Effector memory CD4-positive, alpha-beta T cell (primary cell): ENCODE measurements at regions not wholly inside any gene's neighbourhood (a gene's known extent, or its start where the extent isn't known, plus 50 kb on each side); places are given as distances from the start of the nearest gene placed in this dataset.

Source experiments
- DNase-seq, 3 donors: peaks; one replicate each; pipeline ENCODE4 v3.0.0-alpha.2; 2020
- H3K27ac ChIP-seq: 2 replicates; pipeline ENCODE4 v1.7.0; 2013; ENCODE audit warnings: mild to moderate bottlenecking, low read length, moderate library complexity; ENCODE audit not compliant: insufficient read depth, poor library complexity, severe bottlenecking
- H3K27me3 ChIP-seq: replicated peaks from 2 replicates; pipeline ENCODE4 v1.7.0; 2013; ENCODE audit warnings: mild to moderate bottlenecking, low read length; ENCODE audit not compliant: insufficient read depth, control insufficient read depth, poor library complexity, severe bottlenecking
- H3K36me3 ChIP-seq: 2 replicates; pipeline ENCODE4 v1.7.0; 2013; ENCODE audit warnings: mild to moderate bottlenecking, low read length, moderate library complexity; ENCODE audit not compliant: control insufficient read depth, insufficient read depth
- H3K4me1 ChIP-seq: 2 replicates; pipeline ENCODE4 v1.7.0; 2013; ENCODE audit warnings: low read length, mild to moderate bottlenecking; ENCODE audit not compliant: control insufficient read depth, insufficient read depth, poor library complexity, severe bottlenecking
- H3K4me3 ChIP-seq: 2 replicates; pipeline ENCODE4 v1.7.0; 2013; ENCODE audit warnings: low read length, low read depth, mild to moderate bottlenecking; ENCODE audit not compliant: insufficient read depth, poor library complexity, severe bottlenecking
- H3K9me3 ChIP-seq: 2 replicates; pipeline ENCODE4 v1.7.0; 2013; ENCODE audit warnings: mild to moderate bottlenecking, low read length, moderate library complexity; ENCODE audit not compliant: control insufficient read depth

DNA sequence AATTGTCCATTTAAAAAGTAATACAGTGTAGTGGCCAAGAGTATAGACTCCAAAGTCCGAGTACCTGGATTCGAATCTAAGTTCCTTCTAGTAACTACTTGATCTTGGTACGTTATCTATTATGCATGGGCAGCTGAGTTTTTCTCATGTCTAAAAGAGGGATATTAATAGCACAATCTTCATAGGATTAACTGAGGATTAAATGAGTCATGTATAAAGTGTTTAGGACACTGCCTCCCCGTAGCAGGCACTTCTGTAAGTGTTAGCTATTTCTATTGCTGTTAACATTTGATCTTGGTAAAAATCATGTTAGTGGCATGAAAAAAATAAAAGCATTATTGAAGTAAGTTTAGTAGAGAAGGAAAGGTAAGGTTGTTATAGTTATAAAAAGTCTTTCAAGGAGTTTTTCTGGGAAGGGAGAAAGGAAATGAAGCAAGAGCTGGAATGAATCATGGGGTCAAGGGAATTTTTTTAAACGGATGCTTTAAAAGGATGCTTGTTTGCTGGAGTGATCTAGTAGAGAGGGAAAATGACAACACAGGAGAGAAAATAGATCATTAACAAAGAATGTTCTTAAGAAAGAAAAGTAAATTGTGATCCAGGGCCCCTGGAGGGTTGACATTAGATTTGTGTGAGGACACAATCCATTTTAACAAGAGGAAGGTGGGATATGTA is 502.2 kb upstream of the USP15 start:
- H3K27ac ChIP-seq, result no peak overlapping the region
- H3K4me1 ChIP-seq, result no peaks in the 10 kb centered on the region
- no peaks in the 10 kb centered on the region for H3K9me3 ChIP-seq
- no peak for DNase-seq
- H3K27me3 ChIP-seq, result no peaks in the 10 kb centered on the region
- H3K4me3 ChIP-seq, result no peak overlapping the region
- H3K36me3 ChIP-seq, result no peaks in the 10 kb centered on the region

DNA sequence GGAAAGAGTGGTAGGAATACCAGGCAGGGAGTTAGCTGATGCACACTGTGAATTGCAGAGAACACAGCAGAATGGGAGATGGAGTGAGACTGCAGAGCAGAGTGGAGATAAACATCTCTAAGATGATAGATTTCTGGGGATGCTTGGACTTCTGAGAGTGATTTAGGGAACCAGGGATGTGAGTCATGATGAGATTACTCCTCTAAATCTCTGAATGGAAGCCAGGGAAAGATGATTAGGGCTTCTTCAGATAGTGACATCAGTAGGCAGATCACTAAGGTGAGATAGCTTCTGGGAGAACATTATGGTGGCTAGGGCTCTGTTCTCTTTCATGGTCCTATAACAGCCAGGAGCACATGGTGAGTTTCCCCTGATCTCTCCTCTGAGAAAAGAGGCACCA is 501.5 kb upstream of the USP15 start:
- H3K27me3 ChIP-seq, result no peaks in the 10 kb centered on the region
- no peak overlapping the region for H3K27ac ChIP-seq
- H3K4me3 ChIP-seq, result no peak overlapping the region
- no peak for DNase-seq
- H3K9me3 ChIP-seq, result no peaks in the 10 kb centered on the region
- H3K36me3 ChIP-seq, result no peaks in the 10 kb centered on the region
- H3K4me1 ChIP-seq, result no peaks in the 10 kb centered on the region

DNA sequence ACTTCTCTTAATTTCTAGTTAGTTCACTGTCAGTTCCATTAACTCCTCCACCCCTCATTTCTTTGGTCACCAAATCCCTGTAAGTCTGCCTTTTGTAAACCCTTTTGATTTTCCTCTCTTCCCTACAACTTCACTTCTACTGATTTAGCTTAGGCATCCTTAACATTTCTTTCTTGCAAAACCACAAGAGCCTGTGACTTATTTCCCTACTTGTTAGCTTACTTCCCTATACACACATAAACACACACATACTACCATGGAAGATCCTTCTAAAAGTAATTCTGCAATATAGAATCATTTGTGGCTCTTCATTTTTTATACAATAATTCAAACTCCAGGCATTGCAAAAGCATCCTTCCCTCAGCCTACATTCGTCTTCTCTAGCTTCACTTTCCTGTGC is 494.3 kb upstream of the USP15 start:
- H3K9me3 ChIP-seq, result no peaks in the 10 kb centered on the region
- H3K27me3 ChIP-seq, result no peaks in the 10 kb centered on the region
- no peak overlapping the region for H3K27ac ChIP-seq
- no peak overlapping the region for H3K4me3 ChIP-seq
- H3K4me1 ChIP-seq, result no peaks in the 10 kb centered on the region
- no peaks in the 10 kb centered on the region for H3K36me3 ChIP-seq
- no peak for DNase-seq

DNA sequence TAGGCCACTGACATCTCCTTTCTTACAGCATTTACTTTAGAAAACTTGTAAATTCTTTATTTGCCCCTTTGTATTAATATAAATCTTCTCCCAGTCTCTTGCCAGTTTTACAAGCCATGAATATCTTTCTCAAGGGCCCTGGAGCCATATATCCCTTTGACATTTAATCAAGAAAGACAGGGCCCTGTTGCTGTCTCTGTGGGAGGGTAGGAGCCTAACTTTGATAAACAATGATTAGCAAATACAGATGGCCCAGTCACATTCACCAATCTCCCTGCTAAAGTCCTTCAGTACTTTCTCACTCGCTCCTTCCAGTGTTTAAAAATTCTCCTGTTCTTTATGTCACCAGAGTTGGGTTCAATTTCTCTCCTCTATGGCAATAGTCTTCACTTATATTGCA is 479.8 kb upstream of the USP15 start:
- no peak for DNase-seq
- Histone ChIP-seq H3K9me3 (no peaks in the 10 kb centered on the region), H3K4me3 (no peak overlapping the region)

DNA sequence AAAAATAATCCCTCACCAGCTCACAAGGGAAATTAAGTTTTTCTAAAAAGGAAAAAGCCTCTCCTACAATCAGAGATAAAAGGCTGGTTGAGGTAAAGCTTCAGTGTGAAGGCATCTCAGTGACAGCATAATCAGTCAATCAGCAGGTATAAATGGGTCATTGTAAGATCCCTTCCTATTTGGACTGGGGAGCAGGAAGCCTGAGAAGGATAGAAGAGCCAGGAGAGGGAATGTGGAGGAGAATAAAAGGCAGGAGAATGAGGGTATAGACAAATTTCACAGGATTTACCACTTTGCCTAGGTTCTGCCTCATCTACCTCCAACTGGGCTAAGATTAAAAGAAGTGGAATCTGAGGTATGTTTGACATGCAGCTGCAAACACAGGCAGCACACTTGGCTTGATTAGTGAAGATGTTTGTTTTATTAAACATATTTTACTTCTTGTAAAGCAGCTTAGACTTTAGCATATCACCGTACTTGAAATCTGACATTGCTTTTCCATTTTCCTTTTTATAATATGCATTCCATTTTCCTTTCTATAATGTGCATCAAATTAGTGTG is 479.1 kb upstream of the USP15 start:
- DNase-seq, result no peak
- H3K27me3 ChIP-seq, result no peaks in the 10 kb centered on the region
- H3K9me3 ChIP-seq, result no peaks in the 10 kb centered on the region

More for the DNA sequence above, 479.8 kb upstream of the USP15 start:
- Histone ChIP-seq H3K36me3 (no peaks in the 10 kb centered on the region), H3K4me1 (no peaks in the 10 kb centered on the region), H3K27me3 (no peaks in the 10 kb centered on the region), H3K27ac (no peak overlapping the region)

DNA sequence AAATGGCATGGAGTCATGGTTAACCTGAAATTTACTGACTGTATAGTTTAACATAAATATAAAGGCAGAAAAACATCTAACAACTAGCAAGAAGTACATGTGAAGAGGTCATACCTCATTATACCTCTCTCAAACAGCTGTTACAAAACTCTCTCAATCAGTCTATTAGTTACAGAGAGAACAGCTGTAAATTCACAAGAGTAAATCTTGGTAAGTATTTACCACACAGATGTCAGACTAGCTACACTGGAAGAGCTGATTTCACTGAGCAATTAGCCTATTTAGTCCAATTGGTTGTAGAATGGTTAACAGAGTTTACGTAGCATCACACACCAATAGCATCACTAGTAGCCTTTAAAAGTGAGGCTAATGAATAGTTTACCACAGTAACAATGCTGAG is 463.4 kb upstream of the USP15 start:
- no peaks in the 10 kb centered on the region for H3K36me3 ChIP-seq

More for the DNA sequence above, 479.1 kb upstream of the USP15 start:
- H3K36me3 ChIP-seq, result no peaks in the 10 kb centered on the region
- no peak overlapping the region for H3K27ac ChIP-seq
- no peaks in the 10 kb centered on the region for H3K4me1 ChIP-seq
- H3K4me3 ChIP-seq, result no peak overlapping the region

DNA sequence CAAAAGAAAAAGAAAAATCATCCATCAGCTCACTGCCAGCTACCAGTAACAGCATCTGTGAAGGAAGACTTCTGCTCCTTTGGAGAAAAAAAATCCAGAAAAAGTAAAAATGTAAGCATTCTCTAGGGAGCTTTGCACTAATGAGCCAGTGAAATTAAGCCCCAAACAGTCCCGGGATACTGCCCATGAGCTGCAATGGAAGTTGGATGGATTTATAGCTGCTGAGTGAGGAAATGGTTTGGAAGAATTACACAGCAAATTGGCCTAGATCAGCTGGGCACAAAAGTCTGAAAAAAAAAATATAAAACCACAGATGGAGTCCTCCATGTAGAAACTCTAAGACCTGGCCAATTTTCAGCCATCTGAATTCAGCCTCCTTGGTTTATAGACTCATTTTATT is 462.9 kb upstream of the USP15 start:
- H3K4me3 ChIP-seq, result no peak overlapping the region
- no peaks in the 10 kb centered on the region for H3K9me3 ChIP-seq
- H3K27me3 ChIP-seq, result no peaks in the 10 kb centered on the region
- H3K36me3 ChIP-seq, result no peaks in the 10 kb centered on the region
- no peak for DNase-seq
- H3K4me1 ChIP-seq, result no peaks in the 10 kb centered on the region
- no peak overlapping the region for H3K27ac ChIP-seq

More for the DNA sequence above, 463.4 kb upstream of the USP15 start:
- no peak for DNase-seq
- Histone ChIP-seq H3K9me3 (no peaks in the 10 kb centered on the region), H3K27me3 (no peaks in the 10 kb centered on the region), H3K27ac (no peak overlapping the region), H3K4me1 (no peaks in the 10 kb centered on the region), H3K4me3 (no peak overlapping the region)

DNA sequence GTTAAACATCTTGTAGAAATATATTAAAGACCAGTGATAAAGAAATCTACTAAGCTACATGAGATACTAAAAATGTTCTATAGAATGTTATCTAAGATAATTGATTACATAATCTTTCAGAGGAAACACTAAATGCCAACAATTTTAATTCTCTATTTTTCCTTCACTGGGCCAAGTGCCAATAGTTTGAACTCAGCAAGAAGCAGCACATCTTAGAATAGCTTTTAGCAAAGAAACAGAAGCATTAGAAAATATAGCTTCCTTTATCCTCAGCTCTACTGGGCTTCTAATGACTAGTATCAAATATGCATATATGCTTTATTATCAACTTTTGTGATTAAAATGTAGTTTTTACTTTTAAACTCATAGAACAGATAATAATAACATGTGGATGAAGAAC is 461.4 kb upstream of the USP15 start:
- Histone ChIP-seq H3K27ac (no peak overlapping the region), H3K9me3 (no peaks in the 10 kb centered on the region), H3K27me3 (no peaks in the 10 kb centered on the region), H3K36me3 (no peaks in the 10 kb centered on the region), H3K4me1 (no peaks in the 10 kb centered on the region), H3K4me3 (no peak overlapping the region)
- no peak for DNase-seq

DNA sequence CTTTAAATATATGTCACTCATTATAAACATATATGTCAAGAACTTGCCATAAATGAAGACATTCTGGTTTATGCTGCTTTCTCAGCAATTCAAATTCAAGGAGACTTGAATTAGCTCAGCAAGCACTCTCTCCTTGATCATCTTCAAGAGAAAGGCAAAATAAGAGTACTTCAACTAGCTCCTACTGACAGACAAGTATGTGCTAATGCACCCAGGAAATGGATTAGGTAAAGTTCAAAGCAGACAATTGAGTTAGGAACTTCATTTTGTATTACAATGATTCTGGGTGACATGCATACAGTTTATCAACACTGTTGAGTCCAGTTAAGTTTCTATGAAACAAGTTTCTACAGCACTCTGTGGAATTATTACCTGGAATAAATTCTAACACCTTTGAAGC is 455.9 kb upstream of the USP15 start:
- Histone ChIP-seq H3K27ac (no peak overlapping the region), H3K27me3 (no peaks in the 10 kb centered on the region), H3K4me1 (no peaks in the 10 kb centered on the region), H3K36me3 (no peaks in the 10 kb centered on the region), H3K9me3 (no peaks in the 10 kb centered on the region), H3K4me3 (no peak overlapping the region)
- DNase-seq, result no peak

DNA sequence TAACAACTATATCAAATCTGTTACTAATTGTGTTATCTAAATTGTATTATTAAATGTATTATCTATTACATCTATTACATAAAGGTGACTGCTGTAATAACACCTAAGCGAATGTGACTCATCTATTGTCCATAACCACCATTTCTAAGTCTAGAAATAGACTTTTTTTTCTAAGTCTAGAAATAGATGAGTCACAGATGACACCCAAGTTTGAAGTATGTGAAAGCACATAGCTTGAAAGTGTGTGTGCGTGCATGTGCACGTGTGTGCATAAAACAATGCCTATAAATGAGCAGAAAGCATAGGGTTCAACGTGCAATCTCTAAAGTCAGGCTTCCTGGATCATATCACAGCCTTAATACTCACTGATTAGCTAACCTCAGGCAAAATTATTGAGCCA is 451.3 kb upstream of the USP15 start:
- no peaks in the 10 kb centered on the region for H3K36me3 ChIP-seq
- H3K4me1 ChIP-seq, result no peaks in the 10 kb centered on the region
- H3K9me3 ChIP-seq, result no peaks in the 10 kb centered on the region
- H3K27me3 ChIP-seq, result no peaks in the 10 kb centered on the region
- no peak for DNase-seq
- no peak overlapping the region for H3K4me3 ChIP-seq
- no peak overlapping the region for H3K27ac ChIP-seq
